Fibroblast of lung (primary cell): ENCODE measurements at regions not wholly inside any gene's neighbourhood (a gene's known extent, or its start where the extent isn't known, plus 50 kb on each side); places are given as distances from the start of the nearest gene placed in this dataset.

ENCODE experiments used
- DNase-seq, 2 donors: peaks; one replicate each; pipeline versions ENCODE4 v3.0.0 to v3.0.0-alpha.2; 2010; ENCODE audit warnings: low read depth in 2 of 2
- H2AFZ ChIP-seq: 2 replicates; pipeline ENCODE4 v1.5.1; 2012; ENCODE audit warnings: low read length, control low read depth, inconsistent platforms
- H3K27ac ChIP-seq: 2 replicates; pipeline ENCODE4 v1.5.1; 2011; ENCODE audit warnings: low read length, control low read depth; ENCODE audit not compliant: insufficient read depth
- H3K27me3 ChIP-seq: 2 replicates; pipeline ENCODE4 v1.5.1; 2011; ENCODE audit warnings: mild to moderate bottlenecking, low read length; ENCODE audit not compliant: control insufficient read depth, insufficient read depth
- H3K36me3 ChIP-seq: 2 replicates; pipeline ENCODE4 v1.5.1; 2011; ENCODE audit warnings: low read length; ENCODE audit not compliant: control insufficient read depth, insufficient read depth
- H3K4me1 ChIP-seq: 2 replicates; pipeline ENCODE4 v1.5.1; 2011; ENCODE audit warnings: low read length; ENCODE audit not compliant: control insufficient read depth, insufficient read depth; ENCODE audit errors: extremely low read depth
- H3K4me2 ChIP-seq: 2 replicates; pipeline ENCODE4 v1.5.1; 2011; ENCODE audit warnings: low read length, control low read depth; ENCODE audit not compliant: insufficient read depth; ENCODE audit errors: extremely low read depth
- H3K4me3 ChIP-seq, 4 experiments: fragments of 200-600 bp in 1 of 4; sonication (generic) in 1 of 4; replicated peaks in 1 of 4; 2 replicates each; pipeline ENCODE4 v1.5.1; 2011 to 2016; ENCODE audit warnings: low read length in 4 of 4, low read depth in 3 of 4, mild to moderate bottlenecking in 3 of 4, control low read depth in 2 of 4, inconsistent platforms in 1 of 4, mixed read lengths in 1 of 4; ENCODE audit not compliant: insufficient read depth in 1 of 4; ENCODE audit errors: control extremely low read depth in 1 of 4
- H3K79me2 ChIP-seq: 2 replicates; pipeline ENCODE4 v1.5.1; 2012; ENCODE audit warnings: mild to moderate bottlenecking, low read length, inconsistent platforms; ENCODE audit not compliant: control insufficient read depth, insufficient read depth
- H3K9ac ChIP-seq: 2 replicates; pipeline ENCODE4 v1.5.1; 2011; ENCODE audit warnings: mild to moderate bottlenecking, low read length, control low read depth; ENCODE audit not compliant: insufficient read depth
- H3K9me3 ChIP-seq: 2 replicates; pipeline ENCODE4 v1.5.1; 2012; ENCODE audit warnings: low read depth, low read length; ENCODE audit not compliant: control insufficient read depth, insufficient read depth
- H4K20me1 ChIP-seq: 2 replicates; pipeline ENCODE4 v1.5.1; 2011; ENCODE audit warnings: low read length; ENCODE audit not compliant: control insufficient read depth, insufficient read depth; ENCODE audit errors: extremely low read depth
- EZH2 ChIP-seq: IDR thresholded peaks from 2 replicates; pipeline ENCODE4 v1.5.1; 2012; ENCODE audit warnings: low read length, control low read depth, mild to moderate bottlenecking; ENCODE audit errors: missing control alignments
- TF ChIP-seq, protein P1 (sequence below), 2 donors: IDR thresholded peaks in 1 of 2; conservative IDR thresholded peaks in 1 of 2; 1 replicate in 1 of 2; 2 replicates in 1 of 2; pipeline ENCODE4 v1.5.1; 2011 to 2012; ENCODE audit warnings: low read length in 2 of 2, control low read depth in 1 of 2, inconsistent platforms in 1 of 2, low read depth in 1 of 2, mild to moderate bottlenecking in 1 of 2

DNA sequence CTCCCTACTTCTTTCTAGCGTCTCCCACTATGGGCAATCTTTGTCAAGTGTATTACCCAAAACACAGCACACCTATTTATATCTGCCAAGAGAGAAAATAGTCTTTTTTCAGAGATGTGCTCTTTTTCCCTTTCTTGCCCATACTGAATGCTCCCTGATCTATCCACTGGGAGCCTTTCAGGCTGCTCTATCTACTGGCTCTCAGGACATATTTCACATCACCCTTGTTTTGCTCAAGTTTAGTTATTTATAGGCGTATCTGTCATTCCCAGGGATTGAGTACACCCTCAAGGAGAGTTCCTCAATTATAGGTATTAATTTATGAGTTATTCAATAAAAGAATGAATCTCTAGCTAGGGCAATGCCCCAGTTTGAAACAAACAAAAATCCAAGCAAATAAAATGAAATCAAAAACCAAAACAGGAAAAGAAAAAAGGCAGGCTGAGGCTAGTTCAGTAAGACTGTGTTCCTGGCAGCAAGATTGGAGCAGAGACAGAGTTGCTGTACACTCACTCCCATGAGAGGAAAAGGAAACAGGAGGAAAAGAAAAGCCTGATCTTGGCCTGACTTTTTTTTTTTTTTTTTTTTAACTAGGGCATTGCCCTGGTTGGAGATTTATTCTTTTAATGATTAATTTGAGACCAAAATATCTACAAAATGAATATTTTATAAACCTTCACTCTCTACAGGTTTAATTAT is 665.9 kb upstream of the PCDH15 start:
- Histone ChIP-seq H3K4me1 (no peaks in the 10 kb centered on the region), H3K36me3 (no peaks in the 10 kb centered on the region), H3K4me3 (no peak overlapping the region), H3K27me3 (no peaks in the 10 kb centered on the region), H2AFZ (no peak overlapping the region), H3K27ac (no peak overlapping the region), H4K20me1 (no peaks in the 10 kb centered on the region), H3K9ac (no peak overlapping the region), H3K9me3 (no peaks in the 10 kb centered on the region), H3K4me2 (no peak overlapping the region), H3K79me2 (no peaks in the 10 kb centered on the region)
- no peak for DNase-seq
- TF ChIP-seq EZH2: no peak
- TF ChIP-seq, protein P1, sequence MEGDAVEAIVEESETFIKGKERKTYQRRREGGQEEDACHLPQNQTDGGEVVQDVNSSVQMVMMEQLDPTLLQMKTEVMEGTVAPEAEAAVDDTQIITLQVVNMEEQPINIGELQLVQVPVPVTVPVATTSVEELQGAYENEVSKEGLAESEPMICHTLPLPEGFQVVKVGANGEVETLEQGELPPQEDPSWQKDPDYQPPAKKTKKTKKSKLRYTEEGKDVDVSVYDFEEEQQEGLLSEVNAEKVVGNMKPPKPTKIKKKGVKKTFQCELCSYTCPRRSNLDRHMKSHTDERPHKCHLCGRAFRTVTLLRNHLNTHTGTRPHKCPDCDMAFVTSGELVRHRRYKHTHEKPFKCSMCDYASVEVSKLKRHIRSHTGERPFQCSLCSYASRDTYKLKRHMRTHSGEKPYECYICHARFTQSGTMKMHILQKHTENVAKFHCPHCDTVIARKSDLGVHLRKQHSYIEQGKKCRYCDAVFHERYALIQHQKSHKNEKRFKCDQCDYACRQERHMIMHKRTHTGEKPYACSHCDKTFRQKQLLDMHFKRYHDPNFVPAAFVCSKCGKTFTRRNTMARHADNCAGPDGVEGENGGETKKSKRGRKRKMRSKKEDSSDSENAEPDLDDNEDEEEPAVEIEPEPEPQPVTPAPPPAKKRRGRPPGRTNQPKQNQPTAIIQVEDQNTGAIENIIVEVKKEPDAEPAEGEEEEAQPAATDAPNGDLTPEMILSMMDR (conservative IDR thresholded peaks at IDR 0.05 in 1 of 2, IDR thresholded peaks at IDR 0.05 in 1 of 2; ENCODE audit: low read depth in 1 of 2, low read length in 2 of 2): no peak

DNA sequence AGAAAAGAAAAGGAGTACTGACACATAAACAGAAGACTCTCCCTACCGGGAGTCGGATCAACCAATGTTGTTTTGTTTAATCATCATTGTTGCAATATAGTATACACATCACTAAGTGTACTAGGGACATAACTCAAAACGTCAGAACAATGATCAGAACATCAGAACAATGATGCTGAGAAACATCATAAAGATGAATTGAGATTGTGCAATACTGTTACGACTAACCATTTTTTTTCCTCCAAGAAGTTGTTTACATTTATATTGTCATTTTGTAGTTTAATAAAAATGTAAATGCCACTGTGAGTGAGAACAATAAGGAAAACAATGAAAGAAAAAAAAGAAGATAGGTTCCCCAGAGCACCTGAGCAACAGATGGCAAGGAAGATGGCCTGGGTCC is 663.1 kb upstream of the PCDH15 start:
- H3K9ac ChIP-seq: no peak overlapping the region
- no peaks in the 10 kb centered on the region for H3K27me3 ChIP-seq
- no peaks in the 10 kb centered on the region for H3K4me1 ChIP-seq
- H3K9me3 ChIP-seq: no peaks in the 10 kb centered on the region
- TF ChIP-seq, protein P1 (conservative IDR thresholded peaks at IDR 0.05 in 1 of 2, IDR thresholded peaks at IDR 0.05 in 1 of 2; ENCODE audit: low read depth in 1 of 2, low read length in 2 of 2): no peak
- no peak for TF ChIP-seq EZH2
- H3K4me3 ChIP-seq: no peak overlapping the region
- DNase-seq: no peak
- H3K27ac ChIP-seq: no peak overlapping the region
- no peaks in the 10 kb centered on the region for H4K20me1 ChIP-seq
- H3K79me2 ChIP-seq: no peaks in the 10 kb centered on the region
- H3K36me3 ChIP-seq: no peaks in the 10 kb centered on the region
- no peak overlapping the region for H3K4me2 ChIP-seq
- H2AFZ ChIP-seq: no peak overlapping the region

DNA sequence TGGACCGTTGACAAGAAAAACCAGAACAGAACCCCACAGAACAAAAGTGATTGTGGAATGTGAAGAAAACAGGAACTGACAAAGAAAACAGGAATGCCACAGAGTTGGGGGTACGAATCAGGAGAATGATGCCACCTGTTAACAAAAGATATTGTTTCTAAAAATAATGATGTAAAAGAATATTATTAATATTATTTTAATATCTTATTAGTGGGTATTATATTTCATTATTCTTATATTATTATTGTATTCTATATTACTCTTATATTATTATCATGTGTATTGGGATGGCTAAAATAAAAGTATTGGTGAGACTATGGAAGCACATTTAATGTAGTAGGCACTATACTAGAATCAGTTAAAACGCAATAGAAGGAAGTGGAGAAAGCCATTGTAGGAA is 659.0 kb upstream of the PCDH15 start:
- Histone ChIP-seq H3K4me1 (no peaks in the 10 kb centered on the region), H4K20me1 (no peaks in the 10 kb centered on the region)

More for the DNA sequence above, 659.0 kb upstream of the PCDH15 start:
- Histone ChIP-seq H3K27ac (no peak overlapping the region), H3K79me2 (no peaks in the 10 kb centered on the region), H3K27me3 (no peaks in the 10 kb centered on the region), H3K36me3 (no peaks in the 10 kb centered on the region), H3K9me3 (no peaks in the 10 kb centered on the region), H3K4me3 (no peak overlapping the region), H3K9ac (no peak overlapping the region), H2AFZ (no peak overlapping the region), H3K4me2 (no peak overlapping the region)
- TF ChIP-seq, protein P1 (conservative IDR thresholded peaks at IDR 0.05 in 1 of 2, IDR thresholded peaks at IDR 0.05 in 1 of 2; ENCODE audit: low read depth in 1 of 2, low read length in 2 of 2): no peak
- TF ChIP-seq EZH2: no peak
- no peak for DNase-seq
